Ovary (tissue), 7 donors: ENCODE measurements at regions not wholly inside any gene's neighbourhood (a gene's known extent, or its start where the extent isn't known, plus 50 kb on each side); places are given as distances from the start of the nearest gene placed in this dataset.
"Not testable (repeated sequence)": the region's sequence is repeated elsewhere in the genome, so short reads cannot be mapped to it uniquely, and the experiment has no call there.

Experiments
- DNase-seq, 5 donors: peaks; one replicate each; pipeline ENCODE4 v3.0.0-alpha.2; 2019 to 2020
- H3K27ac ChIP-seq, 2 donors: fragments of 200-600 bp; one replicate each; pipeline versions ENCODE4 v1.5.1 to v1.8.0; 2019 to 2022
- H3K27me3 ChIP-seq: fragments of 200-600 bp; one replicate; pipeline ENCODE4 v1.8.0; 2022
- H3K36me3 ChIP-seq: fragments of 200-600 bp; sonication (generic); one replicate; pipeline ENCODE4 v1.5.1; 2019
- H3K4me1 ChIP-seq: one replicate; pipeline ENCODE4 v1.8.1; 2013; ENCODE audit warnings: mild to moderate bottlenecking, moderate library complexity; ENCODE audit not compliant: insufficient read depth
- H3K4me3 ChIP-seq: fragments of 200-600 bp; sonication (generic); one replicate; pipeline ENCODE4 v1.5.1; 2017
- H3K9me3 ChIP-seq, 2 donors: fragments of 200-600 bp in 1 of 2; sonication (generic) in 1 of 2; one replicate each; pipeline versions ENCODE4 v1.5.1 to v1.8.1; 2013 to 2019; ENCODE audit warnings: mild to moderate bottlenecking in 1 of 2, moderate library complexity in 1 of 2
- CTCF ChIP-seq, 3 donors: fragments of 450-650 bp in 2 of 3; fragments of 200-600 bp in 1 of 3; IDR thresholded peaks; one replicate each; pipeline versions ENCODE4 v1.5.1 to v1.8.0; 2016 to 2022; ENCODE audit warnings: antibody characterized with exemption in 3 of 3, mild to moderate bottlenecking in 1 of 3
- EP300 ChIP-seq: sonication (generic); formaldehyde crosslinking; IDR thresholded peaks from one replicate; pipeline ENCODE4 v1.6.1; 2017; ENCODE audit warnings: antibody characterized with exemption
- POLR2A ChIP-seq: fragments of 450-650 bp; IDR thresholded peaks from one replicate; pipeline ENCODE4 v1.6.1; 2017; ENCODE audit warnings: antibody characterized with exemption, mild to moderate bottlenecking, moderate library complexity
- WGBS, 3 donors: extraction: QIAGEN DNeasy Blood & Tissue Kit in 1 of 3; methylation state at CpG; one replicate each; pipeline versions ENCODE4 v1.1.5 to v1.1.7; 2013 to 2017; 5-methylcytosine and 5-hydroxymethylcytosine counted together
- intact Hi-C, 4 donors: fragments of 100-400 bp; cut with DNase I; formaldehyde crosslinking; loops; one replicate each; pipeline versions ENCODE4 v1.11.0 to v1.15.1; 2022 to 2023
- donor health status: DM: no; HTN: no; CAD: no; lungs with moderate emphysema.
- donor health status: DM: no; HTN: no; CAD: no.
- donor health status: Bipolar disorder and iron deficiency.
- donor health status: DM: no; HTN: no; CAD: no.
- donor health status: DM: yes; HTN: yes; CAD: no.

GRCh38 chr16:85229869-85230462, 117.7 kb upstream of the CIBAR2 start:
- H3K27ac ChIP-seq, result peak overlapping the region in 1 of 2 donors; percentile 33
- H3K4me1 ChIP-seq, result peaks cover 51% of the 10 kb centered on the region
- TF ChIP-seq EP300 (no peak), POLR2A (no peak), CTCF (IDR thresholded peaks at IDR 0.05) (no peak)
- no peaks in the 10 kb centered on the region for H3K36me3 ChIP-seq
- 34 to 66% (median 59%) methylated on average over 8 of the region's 8 CpGs for WGBS, 3 donors
- DNase-seq, result no peak
- intact Hi-C loops, result loop anchor here in 3 of 4 donors (5.0 to 10.0 kb wide), 4 partner anchors 33 to 115 kb away; partner anchors contain the start of gene CIBAR2 (in 1 of the 3)
- H3K9me3 ChIP-seq, result no peaks in the 10 kb centered on the region
- H3K27me3 ChIP-seq, result no peaks in the 10 kb centered on the region
- no peak overlapping the region for H3K4me3 ChIP-seq

GRCh38 chr16:85230764-85231383, 118.6 kb upstream of the CIBAR2 start:
- DNase-seq, H3K9me3 ChIP-seq, H3K36me3 ChIP-seq, H3K4me3 ChIP-seq, H3K27me3 ChIP-seq: not testable (repeated sequence)
- intact Hi-C loops, result loop anchor here in 3 of 4 donors (5.0 to 10.0 kb wide), 4 partner anchors 34 to 116 kb away; partner anchors contain the start of gene CIBAR2 (in 1 of the 3)
- Histone ChIP-seq H3K4me1 (peaks cover 49% of the 10 kb centered on the region), H3K27ac (peak overlapping the region in 1 of 2 donors; percentile 33)
- 96 to 99% (median 97%) methylated on average over 6 of the region's 6 CpGs for WGBS, 3 donors

- no peaks in the 10 kb centered on the region for H3K36me3 ChIP-seq
- TF ChIP-seq POLR2A (no peak), CTCF (IDR thresholded peaks at IDR 0.05) (no peak), EP300 (no peak)
- DNase-seq, result peak; percentile 60 to 82 (median 70)
- 7 to 11% (median 8%) methylated on average over 8 of the region's 8 CpGs for WGBS, 3 donors
- no peaks in the 10 kb centered on the region for H3K9me3 ChIP-seq
- no peaks in the 10 kb centered on the region for H3K27me3 ChIP-seq
- intact Hi-C loops, result loop anchor here in 3 of 4 donors (5.0 to 10.0 kb wide), 4 partner anchors 35 to 117 kb away; partner anchors contain the start of gene CIBAR2 (in 1 of the 3)
- peak overlapping the region; percentile 45 to 81 for H3K27ac ChIP-seq
- peaks cover 48% of the 10 kb centered on the region for H3K4me1 ChIP-seq
- no peak overlapping the region for H3K4me3 ChIP-seq
Measured at GRCh38 chr16:85231959-85232358, 119.7 kb upstream of the CIBAR2 start.

- intact Hi-C loops, result loop anchor here in 3 of 4 donors (5.0 to 10.0 kb wide), 4 partner anchors 35 to 118 kb away; partner anchors contain the start of gene CIBAR2 (in 1 of the 3)
- no peak overlapping the region for H3K4me3 ChIP-seq
- TF ChIP-seq CTCF (IDR thresholded peaks at IDR 0.05) (no peak), EP300 (no peak), POLR2A (no peak)
- H3K27me3 ChIP-seq, result no peaks in the 10 kb centered on the region
- 75 to 79% (median 76%) methylated on average over 13 of the region's 13 CpGs for WGBS, 3 donors
- peak in 1 of 5 donors; percentile 50 for DNase-seq
- no peaks in the 10 kb centered on the region for H3K36me3 ChIP-seq
- H3K9me3 ChIP-seq, result no peaks in the 10 kb centered on the region
- H3K27ac ChIP-seq, result peak overlapping the region in 1 of 2 donors; percentile 81
- H3K4me1 ChIP-seq, result peaks cover 46% of the 10 kb centered on the region
Measured at GRCh38 chr16:85232369-85233142, 120.3 kb upstream of the CIBAR2 start.
